ENCODE measurements at regions not wholly inside any gene's neighbourhood (a gene's known extent, or its start where the extent isn't known, plus 50 kb on each side); places are given as distances from the start of the nearest gene placed in this dataset.

DNA sequence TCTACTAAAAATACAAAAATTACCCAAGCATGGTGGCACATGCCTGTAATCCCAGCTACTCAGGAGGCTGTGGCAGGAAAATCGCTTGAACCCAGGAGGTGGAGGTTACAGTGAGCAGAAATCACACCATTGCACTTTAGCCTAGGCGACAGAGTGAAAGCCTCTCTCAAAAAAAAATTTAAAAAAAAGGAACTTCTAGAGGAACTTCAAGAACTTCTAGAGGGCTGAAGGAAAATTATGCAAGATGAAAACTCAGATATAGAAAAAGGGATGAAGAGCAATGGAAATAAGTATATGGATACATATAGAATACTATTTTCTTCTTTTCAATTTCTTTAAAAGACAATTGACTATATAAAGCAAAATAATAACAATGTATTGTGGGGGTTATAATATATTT, 51.2 kb upstream of the PRR5 start:
- H3K4me2 ChIP-seq (ENCODE audit: low read length): no peak overlapping the region
- H3K4me1 ChIP-seq (ENCODE audit: control insufficient read depth, low read length): no peaks in the 10 kb centered on the region
- H3F3A ChIP-seq (ENCODE audit: control insufficient read depth, insufficient read depth): no peaks in the 10 kb centered on the region
- no peaks in the 10 kb centered on the region for H3K9me3 ChIP-seq (ENCODE audit: control insufficient read depth, insufficient read depth, low read length)
- no peaks in the 10 kb centered on the region for H3K79me2 ChIP-seq (ENCODE audit: control insufficient read depth, low read length)
- H3K27me3 ChIP-seq (ENCODE audit: control insufficient read depth, low read length): no peaks in the 10 kb centered on the region
- no peak overlapping the region for H3K4me3 ChIP-seq (ENCODE audit: low read length)
- no peak overlapping the region for H3K27ac ChIP-seq (ENCODE audit: low read depth, low read length)
- no peaks in the 10 kb centered on the region for H3K36me3 ChIP-seq (ENCODE audit: control insufficient read depth, low read length)
- H3K9me2 ChIP-seq (replicated peaks; ENCODE audit: control insufficient read depth, low read length): no peaks in the 10 kb centered on the region
- no peaks in the 10 kb centered on the region for H4K20me1 ChIP-seq (ENCODE audit: control insufficient read depth, insufficient read depth, low read depth, low read length)
- no peak for TF ChIP-seq EZH2phosphoT487 (IDR thresholded peaks at IDR 0.05; ENCODE audit: borderline replicate concordance, low read length)
- TF ChIP-seq, protein P1, sequence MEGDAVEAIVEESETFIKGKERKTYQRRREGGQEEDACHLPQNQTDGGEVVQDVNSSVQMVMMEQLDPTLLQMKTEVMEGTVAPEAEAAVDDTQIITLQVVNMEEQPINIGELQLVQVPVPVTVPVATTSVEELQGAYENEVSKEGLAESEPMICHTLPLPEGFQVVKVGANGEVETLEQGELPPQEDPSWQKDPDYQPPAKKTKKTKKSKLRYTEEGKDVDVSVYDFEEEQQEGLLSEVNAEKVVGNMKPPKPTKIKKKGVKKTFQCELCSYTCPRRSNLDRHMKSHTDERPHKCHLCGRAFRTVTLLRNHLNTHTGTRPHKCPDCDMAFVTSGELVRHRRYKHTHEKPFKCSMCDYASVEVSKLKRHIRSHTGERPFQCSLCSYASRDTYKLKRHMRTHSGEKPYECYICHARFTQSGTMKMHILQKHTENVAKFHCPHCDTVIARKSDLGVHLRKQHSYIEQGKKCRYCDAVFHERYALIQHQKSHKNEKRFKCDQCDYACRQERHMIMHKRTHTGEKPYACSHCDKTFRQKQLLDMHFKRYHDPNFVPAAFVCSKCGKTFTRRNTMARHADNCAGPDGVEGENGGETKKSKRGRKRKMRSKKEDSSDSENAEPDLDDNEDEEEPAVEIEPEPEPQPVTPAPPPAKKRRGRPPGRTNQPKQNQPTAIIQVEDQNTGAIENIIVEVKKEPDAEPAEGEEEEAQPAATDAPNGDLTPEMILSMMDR (IDR thresholded peaks at IDR 0.05; ENCODE audit: low read depth, low read length, poor library complexity, severe bottlenecking): no peak

DNA sequence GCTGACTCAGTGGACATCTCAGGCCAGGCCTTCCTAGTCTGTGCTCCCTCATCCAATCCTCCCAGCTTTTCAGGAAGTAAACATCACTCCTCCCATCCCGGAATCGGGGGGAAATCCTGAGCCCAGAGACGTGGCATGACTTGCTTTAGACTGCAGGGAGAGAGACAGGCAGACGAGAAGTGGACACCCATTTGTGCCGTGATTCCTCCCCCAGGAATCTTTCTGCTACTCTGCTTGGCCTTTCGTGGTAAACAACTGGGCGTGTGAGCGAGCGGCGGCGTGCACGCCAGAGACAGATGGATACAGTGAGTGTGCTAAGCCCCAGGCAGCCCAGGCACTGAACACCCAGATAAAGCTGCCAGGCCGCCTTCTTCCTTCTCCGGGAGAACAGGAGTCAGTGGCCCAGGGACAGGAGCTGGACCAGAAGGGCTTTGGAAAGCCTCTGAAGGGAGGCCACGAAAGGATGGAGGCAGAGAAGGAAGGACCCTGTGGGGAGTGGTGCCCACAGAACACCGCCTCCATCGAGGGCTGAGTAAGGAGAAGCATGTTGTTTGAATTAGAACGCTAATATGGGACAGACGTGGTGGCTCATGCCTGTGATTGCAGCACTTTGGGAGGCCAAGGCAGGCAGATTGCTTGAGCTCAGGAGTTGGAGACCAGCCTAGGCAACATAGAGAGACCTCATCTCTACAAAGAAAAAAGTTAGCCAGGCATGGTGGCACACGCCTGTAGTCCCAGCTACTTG, 53.0 kb upstream of the PRR5 start:
- Histone ChIP-seq H3K9me3 (ENCODE audit: control insufficient read depth, insufficient read depth, low read length) (no peaks in the 10 kb centered on the region), H3K36me3 (ENCODE audit: control insufficient read depth, low read length) (no peaks in the 10 kb centered on the region), H4K20me1 (ENCODE audit: control insufficient read depth, insufficient read depth, low read depth, low read length) (no peaks in the 10 kb centered on the region), H3K27me3 (ENCODE audit: control insufficient read depth, low read length) (no peaks in the 10 kb centered on the region), H3K79me2 (ENCODE audit: control insufficient read depth, low read length) (no peaks in the 10 kb centered on the region), H3K27ac (ENCODE audit: low read depth, low read length) (no peak overlapping the region), H3K9me2 (replicated peaks; ENCODE audit: control insufficient read depth, low read length) (no peaks in the 10 kb centered on the region), H3K4me2 (ENCODE audit: low read length) (no peak overlapping the region), H3F3A (ENCODE audit: control insufficient read depth, insufficient read depth) (no peaks in the 10 kb centered on the region), H3K4me1 (ENCODE audit: control insufficient read depth, low read length) (no peaks in the 10 kb centered on the region), H3K4me3 (ENCODE audit: low read length) (no peak overlapping the region)
- TF ChIP-seq EZH2phosphoT487 (IDR thresholded peaks at IDR 0.05; ENCODE audit: borderline replicate concordance, low read length): no peak
- TF ChIP-seq, protein P1 (IDR thresholded peaks at IDR 0.05; ENCODE audit: low read depth, low read length, poor library complexity, severe bottlenecking): no peak

DNA sequence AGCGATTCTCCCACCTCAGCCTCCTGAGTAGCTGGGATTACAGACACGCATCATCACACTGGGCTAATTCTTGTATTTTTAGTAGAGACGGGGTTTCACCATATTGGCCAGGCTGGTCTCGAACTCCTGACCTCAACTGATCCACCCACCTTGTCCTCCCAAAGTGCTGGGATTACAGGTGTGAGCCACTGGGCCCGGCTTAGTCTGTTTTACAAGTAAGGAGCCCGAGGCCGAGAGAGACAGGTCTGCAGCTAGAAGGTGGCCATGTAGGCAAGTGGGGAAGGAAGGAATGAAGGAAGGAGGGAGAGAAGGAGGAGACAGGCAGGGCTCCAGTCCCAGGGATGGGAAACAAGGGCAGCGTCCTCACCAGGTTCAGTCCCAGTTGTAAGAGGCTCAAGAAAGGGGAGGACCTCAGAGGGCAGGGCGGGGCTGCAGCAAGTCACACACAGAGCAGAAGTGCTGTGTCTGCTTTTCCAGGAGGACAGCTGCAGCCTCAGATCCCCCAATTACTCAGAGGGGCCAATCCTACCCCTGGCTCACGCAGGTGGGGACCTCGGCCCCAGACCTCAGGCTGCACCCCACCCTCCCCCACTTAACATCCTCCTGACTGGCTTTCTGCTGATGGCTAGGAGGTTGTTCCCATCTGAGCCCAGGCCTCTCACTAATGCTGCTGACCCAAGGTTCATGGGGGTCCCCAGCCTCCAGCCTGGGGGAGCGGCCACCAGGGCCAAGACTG, 53.8 kb upstream of the PRR5 start:
- H3K4me2 ChIP-seq (ENCODE audit: low read length): no peak overlapping the region
- no peak overlapping the region for H3K4me3 ChIP-seq (ENCODE audit: low read length)
- H3K27ac ChIP-seq (ENCODE audit: low read depth, low read length): no peak overlapping the region
- no peaks in the 10 kb centered on the region for H3K9me3 ChIP-seq (ENCODE audit: control insufficient read depth, insufficient read depth, low read length)
- no peaks in the 10 kb centered on the region for H3F3A ChIP-seq (ENCODE audit: control insufficient read depth, insufficient read depth)
- no peaks in the 10 kb centered on the region for H3K27me3 ChIP-seq (ENCODE audit: control insufficient read depth, low read length)
- no peaks in the 10 kb centered on the region for H3K9me2 ChIP-seq (replicated peaks; ENCODE audit: control insufficient read depth, low read length)
- H3K36me3 ChIP-seq (ENCODE audit: control insufficient read depth, low read length): no peaks in the 10 kb centered on the region
- TF ChIP-seq, protein P1 (IDR thresholded peaks at IDR 0.05; ENCODE audit: low read depth, low read length, poor library complexity, severe bottlenecking): no peak
- TF ChIP-seq EZH2phosphoT487 (IDR thresholded peaks at IDR 0.05; ENCODE audit: borderline replicate concordance, low read length): no peak
- H3K4me1 ChIP-seq (ENCODE audit: control insufficient read depth, low read length): no peaks in the 10 kb centered on the region
- H4K20me1 ChIP-seq (ENCODE audit: control insufficient read depth, insufficient read depth, low read depth, low read length): no peaks in the 10 kb centered on the region
- no peaks in the 10 kb centered on the region for H3K79me2 ChIP-seq (ENCODE audit: control insufficient read depth, low read length)

Data from DOHH2 (cell line).